Trophoblast cell (in vitro differentiated cells and primary cell): ENCODE measurements at regions not wholly inside any gene's neighbourhood (a gene's known extent, or its start where the extent isn't known, plus 50 kb on each side); places are given as distances from the start of the nearest gene placed in this dataset.
"Not testable (repeated sequence)": the region's sequence is repeated elsewhere in the genome, so short reads cannot be mapped to it uniquely, and the experiment has no call there.

ENCODE experiments used
- DNase-seq, 2 donors: peaks; one replicate each; pipeline ENCODE4 v3.0.0-alpha.2; 2016
- H2AFZ ChIP-seq: 2 replicates; pipeline ENCODE4 v1.6.1; 2013; ENCODE audit warnings: low read length, moderate library complexity, mild to moderate bottlenecking; ENCODE audit not compliant: insufficient read depth, poor library complexity
- H2AK5ac ChIP-seq: 2 replicates; pipeline ENCODE4 v1.6.1; 2013; ENCODE audit warnings: mild to moderate bottlenecking, low read length
- H2BK120ac ChIP-seq: 2 replicates; pipeline ENCODE4 v1.6.1; 2013; ENCODE audit warnings: low read length, mild to moderate bottlenecking, moderate library complexity; ENCODE audit not compliant: insufficient read depth, poor library complexity
- H2BK12ac ChIP-seq: 2 replicates; pipeline ENCODE4 v1.6.1; 2013; ENCODE audit warnings: mild to moderate bottlenecking, low read length, moderate library complexity
- H2BK5ac ChIP-seq: 2 replicates; pipeline ENCODE4 v1.6.1; 2013; ENCODE audit warnings: low read length, low read depth, moderate library complexity, mild to moderate bottlenecking; ENCODE audit not compliant: poor library complexity
- H3K14ac ChIP-seq: 2 replicates; pipeline ENCODE4 v1.6.1; 2013; ENCODE audit warnings: mild to moderate bottlenecking, low read length
- H3K18ac ChIP-seq: 2 replicates; pipeline ENCODE4 v1.6.1; 2013; ENCODE audit warnings: mild to moderate bottlenecking, low read length
- H3K23ac ChIP-seq: 2 replicates; pipeline ENCODE4 v1.6.1; 2013; ENCODE audit warnings: low read length
- H3K27ac ChIP-seq: 2 replicates; pipeline ENCODE4 v1.5.1; 2013; ENCODE audit warnings: low read depth, mild to moderate bottlenecking, inconsistent platforms, low read length, moderate library complexity
- H3K27me3 ChIP-seq: 2 replicates; pipeline ENCODE4 v1.6.1; 2013; ENCODE audit warnings: inconsistent platforms, mild to moderate bottlenecking, low read length, moderate library complexity; ENCODE audit not compliant: insufficient read depth
- H3K36me3 ChIP-seq, 2 experiments: 1 replicate in 1 of 2; 2 replicates in 1 of 2; pipeline ENCODE4 v1.6.1; 2013; ENCODE audit warnings: low read length in 2 of 2, mild to moderate bottlenecking in 2 of 2, moderate library complexity in 1 of 2; ENCODE audit not compliant: insufficient read depth in 2 of 2, control insufficient read depth in 1 of 2
- H3K4ac ChIP-seq: 2 replicates; pipeline ENCODE4 v1.6.1; 2013; ENCODE audit warnings: low read depth, mild to moderate bottlenecking, low read length, moderate library complexity
- H3K4me1 ChIP-seq, 2 experiments: 1 replicate in 1 of 2; 2 replicates in 1 of 2; pipeline ENCODE4 v1.6.1; 2013; ENCODE audit warnings: low read length in 2 of 2, mild to moderate bottlenecking in 2 of 2, moderate library complexity in 1 of 2; ENCODE audit not compliant: insufficient read depth in 2 of 2, control insufficient read depth in 1 of 2
- H3K4me2 ChIP-seq: 2 replicates; pipeline ENCODE4 v1.6.1; 2013; ENCODE audit warnings: inconsistent platforms, mild to moderate bottlenecking, low read length, moderate library complexity
- H3K4me3 ChIP-seq: 2 replicates; pipeline ENCODE4 v1.5.1; 2013; ENCODE audit warnings: mild to moderate bottlenecking, low read depth, low read length, inconsistent platforms
- H3K79me1 ChIP-seq: one replicate; pipeline ENCODE4 v1.6.1; 2013; ENCODE audit warnings: low read length
- H3K79me2 ChIP-seq: 2 replicates; pipeline ENCODE4 v1.6.1; 2013; ENCODE audit warnings: low read length, mild to moderate bottlenecking; ENCODE audit not compliant: control insufficient read depth, insufficient read depth, poor library complexity
- H3K9ac ChIP-seq: 2 replicates; pipeline ENCODE4 v1.6.1; 2013; ENCODE audit warnings: mild to moderate bottlenecking, low read length
- H3K9me3 ChIP-seq: 2 replicates; pipeline ENCODE4 v1.6.1; 2013; ENCODE audit warnings: low read depth, mild to moderate bottlenecking, control low read depth, inconsistent platforms, low read length; ENCODE audit not compliant: insufficient read depth
- H4K12ac ChIP-seq: 2 replicates; pipeline ENCODE4 v1.6.1; 2013; ENCODE audit warnings: low read depth, mild to moderate bottlenecking, low read length, moderate library complexity
- H4K8ac ChIP-seq: 2 replicates; pipeline ENCODE4 v1.6.1; 2013; ENCODE audit warnings: low read depth, mild to moderate bottlenecking, low read length, moderate library complexity
- H4K91ac ChIP-seq: one replicate; pipeline ENCODE4 v1.6.1; 2013; ENCODE audit warnings: low read depth, mild to moderate bottlenecking, low read length, moderate library complexity
- WGBS: extraction: QIAGEN DNeasy Blood & Tissue Kit; methylation state at CpG from one replicate; pipeline ENCODE4 v1.1.7; 2013; ENCODE audit warnings: missing lambda C conversion rate; ENCODE audit not compliant: insufficient read length, insufficient coverage; ENCODE audit errors: extremely low coverage; 5-methylcytosine and 5-hydroxymethylcytosine counted together

DNA sequence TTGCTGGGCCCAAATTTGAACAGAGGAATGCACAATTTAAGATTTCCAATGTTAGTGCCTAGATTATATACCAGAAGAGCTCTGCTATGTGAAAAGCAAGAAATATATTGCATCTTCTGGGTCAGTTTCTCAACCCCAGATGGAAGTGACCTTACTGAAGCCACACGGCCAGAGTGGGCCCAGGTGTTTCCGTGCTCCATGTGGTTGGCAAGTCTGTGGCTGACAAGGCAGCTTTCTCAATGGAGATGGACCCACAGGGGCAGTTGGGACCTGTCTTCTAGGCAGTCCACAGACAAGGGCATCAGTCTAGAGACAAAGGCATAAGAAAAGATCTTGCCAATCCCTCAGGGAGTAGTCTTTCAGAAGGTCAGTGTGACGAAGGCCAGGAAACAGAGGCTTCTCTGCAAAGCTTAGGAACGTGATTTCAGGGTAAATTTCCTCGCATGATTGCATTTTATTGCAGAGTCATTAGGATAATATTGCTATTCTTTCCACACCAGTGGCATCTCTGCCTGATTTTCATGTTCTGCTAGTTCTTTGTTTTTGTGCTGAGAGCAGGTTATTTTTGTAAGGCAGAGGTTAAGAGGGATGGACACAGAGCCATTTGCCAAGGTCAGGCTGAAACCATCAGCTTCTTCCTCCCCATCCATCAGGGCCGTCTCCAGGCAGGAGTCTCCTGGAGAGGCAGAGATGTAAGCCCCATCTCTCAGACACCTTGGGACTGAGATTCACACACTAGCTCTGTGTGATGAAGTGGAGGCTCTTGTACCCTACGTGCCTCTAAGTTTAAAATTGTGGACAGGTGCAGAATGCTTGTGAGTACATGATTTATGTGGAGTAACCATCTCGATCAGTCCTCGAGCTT lies 202.1 kb downstream of the ANKRD30B start:
- Histone ChIP-seq H2BK120ac (no peak overlapping the region), H3K4me1 (no peaks in the 10 kb centered on the region), H4K91ac (no peak overlapping the region), H3K27me3 (no peaks in the 10 kb centered on the region), H2BK12ac (no peak overlapping the region), H3K23ac (no peak overlapping the region), H3K27ac (no peak overlapping the region), H2AK5ac (no peak overlapping the region), H4K8ac (no peak overlapping the region), H3K79me1 (no peaks in the 10 kb centered on the region), H3K9me3 (peaks cover 12% of the 10 kb centered on the region), H2BK5ac (no peak overlapping the region), H3K14ac (no peak overlapping the region), H3K18ac (no peak overlapping the region), H3K79me2 (no peaks in the 10 kb centered on the region), H3K36me3 (no peaks in the 10 kb centered on the region), H3K4me3 (no peak overlapping the region), H3K4me2 (no peak overlapping the region), H3K4ac (no peak overlapping the region), H3K9ac (no peak overlapping the region), H2AFZ (no peak overlapping the region), H4K12ac (no peak overlapping the region)
- no CpG with 5 or more reads among the region's 9 CpGs for WGBS
- no peak for DNase-seq

DNA sequence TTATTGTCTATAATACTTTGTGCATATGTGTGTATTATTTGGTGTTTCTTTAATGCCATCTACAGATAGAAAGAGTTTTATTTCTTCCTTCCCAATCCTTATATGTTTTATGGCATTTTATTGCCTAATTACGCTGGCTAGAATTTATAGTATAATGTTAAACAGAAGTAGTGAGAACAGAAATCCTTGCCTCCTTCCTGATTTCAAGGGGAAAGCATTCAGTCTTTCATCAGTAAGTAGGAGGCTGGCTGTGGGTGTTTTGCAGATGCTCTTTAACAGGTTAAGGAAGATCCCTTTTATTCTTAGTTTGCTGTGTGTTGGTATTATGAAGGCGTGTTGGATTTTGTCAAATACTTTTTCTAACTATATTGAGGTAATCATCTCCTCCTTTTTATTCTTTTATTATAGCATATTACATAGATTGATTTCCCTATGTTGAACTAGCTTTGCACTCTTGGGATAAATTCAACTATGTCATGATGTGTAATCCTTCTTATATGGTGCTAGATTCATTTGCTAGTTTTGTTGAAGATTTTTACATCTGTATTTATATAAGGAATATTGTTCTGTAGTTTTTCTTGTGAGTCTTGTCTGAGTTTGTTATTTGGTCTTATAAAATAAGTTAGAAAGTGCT lies 204.6 kb downstream of the ANKRD30B start:
- H3K4me2 ChIP-seq, H3K9me3 ChIP-seq, H3K9ac ChIP-seq, H3K36me3 ChIP-seq, H3K14ac ChIP-seq, H2AK5ac ChIP-seq, H3K27ac ChIP-seq, H3K4me3 ChIP-seq, H2BK5ac ChIP-seq, H3K23ac ChIP-seq, H2AFZ ChIP-seq, H4K8ac ChIP-seq, H3K4ac ChIP-seq, H3K4me1 ChIP-seq, H3K27me3 ChIP-seq, H3K18ac ChIP-seq, H2BK120ac ChIP-seq, H3K79me1 ChIP-seq, H4K12ac ChIP-seq, H3K79me2 ChIP-seq, DNase-seq, H4K91ac ChIP-seq, H2BK12ac ChIP-seq: not testable (repeated sequence)
- no CpG with 5 or more reads among the region's 2 CpGs for WGBS

DNA sequence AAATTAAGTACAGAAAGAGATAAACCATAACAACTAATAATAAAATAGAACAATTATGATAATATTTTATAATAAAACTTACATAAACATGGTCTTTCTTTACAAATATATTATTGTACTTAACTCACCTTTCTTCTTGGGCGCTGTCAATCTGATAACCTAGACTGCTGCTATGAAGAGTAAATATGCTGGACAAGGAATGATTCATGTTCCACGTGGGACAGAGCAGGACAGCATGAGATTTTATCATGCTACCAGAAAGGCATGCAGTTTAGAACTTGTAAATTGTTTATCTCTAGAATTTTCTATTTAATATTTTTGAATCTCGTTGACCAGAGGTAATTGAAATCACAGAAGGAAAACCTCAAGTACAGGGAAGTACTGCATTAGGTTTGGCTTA lies 210.7 kb downstream of the ANKRD30B start:
- Histone ChIP-seq H2BK120ac (no peak overlapping the region), H3K4me2 (no peak overlapping the region), H2AK5ac (no peak overlapping the region), H4K91ac (no peak overlapping the region), H3K79me1 (no peaks in the 10 kb centered on the region), H3K27ac (no peak overlapping the region), H3K36me3 (no peaks in the 10 kb centered on the region), H3K4me1 (no peaks in the 10 kb centered on the region), H3K14ac (no peak overlapping the region), H3K4me3 (no peak overlapping the region), H3K4ac (no peak overlapping the region), H2BK12ac (no peak overlapping the region), H3K23ac (no peak overlapping the region), H4K8ac (no peak overlapping the region), H3K9ac (no peak overlapping the region), H4K12ac (no peak overlapping the region), H3K79me2 (no peaks in the 10 kb centered on the region), H3K27me3 (no peaks in the 10 kb centered on the region), H3K9me3 (peaks cover 18% of the 10 kb centered on the region), H3K18ac (no peak overlapping the region), H2BK5ac (no peak overlapping the region), H2AFZ (no peak overlapping the region)
- WGBS: no CpG with 5 or more reads among the region's 3 CpGs
- peak; percentile 14 to 65 for DNase-seq

DNA sequence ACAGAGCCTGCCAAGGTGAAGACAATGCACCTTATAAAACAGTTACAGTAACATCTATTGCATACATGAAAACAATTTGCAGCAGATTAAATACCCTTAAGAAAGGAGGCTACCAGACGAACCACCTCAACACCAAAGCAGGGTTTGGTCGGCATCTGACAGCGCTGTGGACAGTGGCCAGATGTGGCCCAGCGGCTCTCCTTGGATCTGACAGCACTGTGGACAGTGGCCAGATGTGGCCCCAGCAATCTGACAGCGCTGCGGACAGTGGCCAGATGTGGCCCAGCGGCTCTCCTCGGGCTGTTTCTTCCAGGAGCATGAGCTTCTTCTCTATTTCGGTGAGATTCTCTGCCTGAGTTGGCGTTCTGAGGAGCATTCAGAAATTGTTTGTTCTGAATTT lies 211.6 kb downstream of the ANKRD30B start:
- no peak for DNase-seq
- Histone ChIP-seq H2AFZ (no peak overlapping the region), H4K12ac (no peak overlapping the region), H3K9ac (no peak overlapping the region), H2BK12ac (no peak overlapping the region), H4K8ac (no peak overlapping the region), H2AK5ac (no peak overlapping the region), H3K79me2 (no peaks in the 10 kb centered on the region), H3K36me3 (no peaks in the 10 kb centered on the region), H3K4me1 (no peaks in the 10 kb centered on the region), H3K23ac (no peak overlapping the region), H3K4me3 (no peak overlapping the region), H3K14ac (no peak overlapping the region), H3K4me2 (no peak overlapping the region), H3K4ac (no peak overlapping the region), H3K9me3 (peaks cover 24% of the 10 kb centered on the region), H3K27me3 (no peaks in the 10 kb centered on the region), H3K79me1 (no peaks in the 10 kb centered on the region), H2BK5ac (no peak overlapping the region), H4K91ac (no peak overlapping the region), H3K18ac (no peak overlapping the region), H2BK120ac (no peak overlapping the region), H3K27ac (no peak overlapping the region)
- WGBS: no CpG with 5 or more reads among the region's 10 CpGs
